Keratinocyte (primary cell): ENCODE measurements at regions not wholly inside any gene's neighbourhood (a gene's known extent, or its start where the extent isn't known, plus 50 kb on each side); places are given as distances from the start of the nearest gene placed in this dataset.
A peak's percentile ranks its signal among the peaks of the same experiment; 100 is the strongest.

ENCODE experiments used
- DNase-seq: peaks from one replicate; pipeline ENCODE4 v3.0.0-alpha.2; 2011; ENCODE audit warnings: low read depth, missing footprints, low spot score
- FAIRE-seq: peaks from 2 replicates; lab custom pipeline; 2011; peaks lifted over from hg19 to GRCh38; lab: Jason Lieb, UNC
- H2AFZ ChIP-seq: 2 replicates; pipeline ENCODE4 v1.6.0; 2012; ENCODE audit warnings: low read length, control low read depth, inconsistent platforms; ENCODE audit not compliant: control insufficient read depth
- H3K27ac ChIP-seq: 2 replicates; pipeline ENCODE4 v1.5.1; 2011; ENCODE audit warnings: low read length; ENCODE audit not compliant: control insufficient read depth, insufficient read depth
- H3K27me3 ChIP-seq: 3 replicates; pipeline ENCODE4 v1.6.0; 2011; ENCODE audit warnings: low read length; ENCODE audit not compliant: control insufficient read depth, insufficient read depth; ENCODE audit errors: extremely low read depth
- H3K36me3 ChIP-seq, 2 experiments: 2 replicates in 1 of 2; 3 replicates in 1 of 2; pipeline ENCODE4 v1.5.1; 2011; ENCODE audit warnings: low read length in 2 of 2, mild to moderate bottlenecking in 1 of 2; ENCODE audit not compliant: control insufficient read depth in 2 of 2, insufficient read depth in 2 of 2; ENCODE audit errors: extremely low read depth in 1 of 2
- H3K4me1 ChIP-seq: 3 replicates; pipeline ENCODE4 v1.5.1; 2011; ENCODE audit warnings: low read length; ENCODE audit not compliant: control insufficient read depth, insufficient read depth; ENCODE audit errors: extremely low read depth
- H3K4me2 ChIP-seq: 3 replicates; pipeline ENCODE4 v1.6.0; 2011; ENCODE audit warnings: low read depth, low read length; ENCODE audit not compliant: control insufficient read depth, insufficient read depth; ENCODE audit errors: extremely low read depth
- H3K4me3 ChIP-seq, 3 experiments: fragments of 200-600 bp in 1 of 3; sonication (generic) in 1 of 3; 2 replicates in 2 of 3; 3 replicates in 1 of 3; pipeline ENCODE4 v1.5.1; 2011 to 2016; ENCODE audit warnings: low read length in 3 of 3, mild to moderate bottlenecking in 3 of 3, control low read depth in 2 of 3, inconsistent platforms in 1 of 3, low read depth in 1 of 3, mixed read lengths in 1 of 3, mixed run types in 1 of 3, moderate library complexity in 1 of 3; ENCODE audit not compliant: control insufficient read depth in 2 of 3, insufficient read depth in 2 of 3; ENCODE audit errors: extremely low read depth in 1 of 3
- H3K79me2 ChIP-seq: 2 replicates; pipeline ENCODE4 v1.6.0; 2012; ENCODE audit warnings: low read length; ENCODE audit not compliant: control insufficient read depth, insufficient read depth
- H3K9ac ChIP-seq: 3 replicates; pipeline ENCODE4 v1.6.0; 2011; ENCODE audit warnings: low read length; ENCODE audit not compliant: control insufficient read depth, insufficient read depth; ENCODE audit errors: extremely low read depth
- H3K9me1 ChIP-seq: 3 replicates; pipeline ENCODE4 v1.6.0; 2011; ENCODE audit warnings: low read length; ENCODE audit not compliant: control insufficient read depth, insufficient read depth; ENCODE audit errors: extremely low read depth
- H3K9me3 ChIP-seq: 2 replicates; pipeline ENCODE4 v1.5.1; 2012; ENCODE audit warnings: low read depth, low read length; ENCODE audit not compliant: control insufficient read depth
- H4K20me1 ChIP-seq: 3 replicates; pipeline ENCODE4 v1.6.0; 2011; ENCODE audit warnings: low read length; ENCODE audit not compliant: control insufficient read depth, insufficient read depth; ENCODE audit errors: extremely low read depth
- EZH2 ChIP-seq: IDR thresholded peaks from one replicate; pipeline ENCODE4 v1.6.1; 2012; ENCODE audit warnings: inconsistent platforms, mild to moderate bottlenecking, low read length, moderate library complexity
- dilution Hi-C: fragments of 300-500 bp; cut with MboI; formaldehyde crosslinking; loops from one replicate; pipeline ENCODE4 v1.7.0; 2020; ENCODE audit warnings: low sequenced_read_pairs; ENCODE audit not compliant: extremely low pct_ligation_motif_present
- TF ChIP-seq, protein P1 (sequence below), 3 experiments: IDR thresholded peaks in 1 of 3; conservative IDR thresholded peaks in 1 of 3; optimal IDR thresholded peaks in 1 of 3; 2 replicates in 2 of 3; 3 replicates in 1 of 3; pipeline versions ENCODE3 to v1.5.1; 2011; ENCODE audit warnings: low read length in 3 of 3, mild to moderate bottlenecking in 3 of 3, moderate library complexity in 2 of 3, control low read depth in 1 of 3, inconsistent platforms in 1 of 3; ENCODE audit not compliant: insufficient read depth in 2 of 3; ENCODE audit errors: extremely low read depth in 1 of 3

DNA sequence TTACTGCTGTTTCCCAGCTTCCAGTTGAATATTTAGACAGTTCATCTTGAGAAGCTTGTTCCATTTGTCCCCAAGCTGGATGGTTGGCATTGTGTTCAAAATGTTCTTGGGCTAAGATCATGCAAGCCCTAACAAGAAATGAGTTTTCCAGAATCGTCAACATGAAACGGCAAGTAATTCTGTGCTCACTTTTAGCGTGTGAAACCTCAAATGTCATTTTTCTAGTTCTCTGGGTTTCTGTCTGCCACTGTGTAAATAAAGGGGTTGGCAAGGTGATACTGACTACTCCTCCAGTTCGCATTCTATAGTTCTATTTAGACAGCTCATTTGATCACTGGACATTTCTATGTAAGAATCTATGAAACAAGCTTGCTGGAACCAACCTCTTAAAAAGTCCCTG lies 194.0 kb downstream of the AHR start:
- no peak overlapping the region for H3K4me3 ChIP-seq
- no peak overlapping the region for H3K27ac ChIP-seq
- no peak for TF ChIP-seq EZH2
- TF ChIP-seq, protein P1, sequence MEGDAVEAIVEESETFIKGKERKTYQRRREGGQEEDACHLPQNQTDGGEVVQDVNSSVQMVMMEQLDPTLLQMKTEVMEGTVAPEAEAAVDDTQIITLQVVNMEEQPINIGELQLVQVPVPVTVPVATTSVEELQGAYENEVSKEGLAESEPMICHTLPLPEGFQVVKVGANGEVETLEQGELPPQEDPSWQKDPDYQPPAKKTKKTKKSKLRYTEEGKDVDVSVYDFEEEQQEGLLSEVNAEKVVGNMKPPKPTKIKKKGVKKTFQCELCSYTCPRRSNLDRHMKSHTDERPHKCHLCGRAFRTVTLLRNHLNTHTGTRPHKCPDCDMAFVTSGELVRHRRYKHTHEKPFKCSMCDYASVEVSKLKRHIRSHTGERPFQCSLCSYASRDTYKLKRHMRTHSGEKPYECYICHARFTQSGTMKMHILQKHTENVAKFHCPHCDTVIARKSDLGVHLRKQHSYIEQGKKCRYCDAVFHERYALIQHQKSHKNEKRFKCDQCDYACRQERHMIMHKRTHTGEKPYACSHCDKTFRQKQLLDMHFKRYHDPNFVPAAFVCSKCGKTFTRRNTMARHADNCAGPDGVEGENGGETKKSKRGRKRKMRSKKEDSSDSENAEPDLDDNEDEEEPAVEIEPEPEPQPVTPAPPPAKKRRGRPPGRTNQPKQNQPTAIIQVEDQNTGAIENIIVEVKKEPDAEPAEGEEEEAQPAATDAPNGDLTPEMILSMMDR (optimal IDR thresholded peaks at IDR 0.05 in 1 of 3, IDR thresholded peaks at IDR 0.05 in 1 of 3, conservative IDR thresholded peaks at IDR 0.05 in 1 of 3; ENCODE audit: extremely low read depth in 1 of 3, insufficient read depth in 2 of 3, low read length in 3 of 3): no peak
- peak overlapping the region; percentile 54 for H3K4me2 ChIP-seq
- peak overlapping the region; percentile 56 for H2AFZ ChIP-seq
- no peaks in the 10 kb centered on the region for H4K20me1 ChIP-seq
- no peaks in the 10 kb centered on the region for H3K9me3 ChIP-seq
- no peak overlapping the region for H3K9ac ChIP-seq
- dilution Hi-C loops: no loop called here
- FAIRE-seq: peak; percentile 81
- peaks cover 29% of the 10 kb centered on the region for H3K4me1 ChIP-seq
- no peaks in the 10 kb centered on the region for H3K27me3 ChIP-seq
- no peak for DNase-seq
- H3K36me3 ChIP-seq: no peaks in the 10 kb centered on the region
- H3K9me1 ChIP-seq: no peaks in the 10 kb centered on the region
- no peaks in the 10 kb centered on the region for H3K79me2 ChIP-seq

DNA sequence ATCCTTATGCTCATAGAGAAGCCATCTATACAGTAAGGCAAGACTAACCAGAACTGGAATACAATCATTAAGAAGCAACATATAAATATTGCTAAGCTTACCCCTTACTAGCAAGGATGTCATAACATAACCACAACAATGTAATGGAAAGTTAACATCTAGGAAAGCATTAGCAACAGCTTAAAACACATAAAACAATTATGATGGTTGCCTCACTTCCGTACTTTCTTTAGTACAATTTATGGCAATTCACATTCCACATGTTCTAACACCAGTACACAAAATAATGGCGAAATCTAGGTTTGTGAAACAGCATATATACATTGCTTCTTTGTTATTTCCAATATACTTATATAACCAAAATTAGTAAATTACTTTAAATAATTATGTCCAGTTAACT lies 195.0 kb downstream of the AHR start:
- H4K20me1 ChIP-seq: no peaks in the 10 kb centered on the region
- H3K79me2 ChIP-seq: no peaks in the 10 kb centered on the region
- H3K9me3 ChIP-seq: no peaks in the 10 kb centered on the region
- no peaks in the 10 kb centered on the region for H3K27me3 ChIP-seq
- no peaks in the 10 kb centered on the region for H3K36me3 ChIP-seq
- H3K9me1 ChIP-seq: no peaks in the 10 kb centered on the region
- TF ChIP-seq, protein P1 (optimal IDR thresholded peaks at IDR 0.05 in 1 of 3, IDR thresholded peaks at IDR 0.05 in 1 of 3, conservative IDR thresholded peaks at IDR 0.05 in 1 of 3; ENCODE audit: extremely low read depth in 1 of 3, insufficient read depth in 2 of 3, low read length in 3 of 3): no peak
- no peak for TF ChIP-seq EZH2
- no peak overlapping the region for H3K27ac ChIP-seq
- no peak overlapping the region for H3K4me2 ChIP-seq
- FAIRE-seq (no peak), DNase-seq (no peak)
- H3K4me3 ChIP-seq: no peak overlapping the region
- H2AFZ ChIP-seq: no peak overlapping the region
- H3K4me1 ChIP-seq: peaks cover 39% of the 10 kb centered on the region
- dilution Hi-C loops: no loop called here
- no peak overlapping the region for H3K9ac ChIP-seq
